Neural cell (in vitro differentiated cells): ENCODE measurements at regions not wholly inside any gene's neighbourhood (a gene's known extent, or its start where the extent isn't known, plus 50 kb on each side); places are given as distances from the start of the nearest gene placed in this dataset.

Experiments
- H2AFZ ChIP-seq: fragments of 200-600, 300-800 bp; sonication (generic), shearing (Covaris generic); 2 replicates; pipeline ENCODE4 v1.6.0; 2014; ENCODE audit warnings: low read depth, mild to moderate bottlenecking, antibody characterized with exemption, low read length, moderate library complexity
- H3F3A ChIP-seq: fragments of 200-600 bp; shearing (Covaris generic); 2 replicates; pipeline ENCODE4 v1.6.1; 2016; ENCODE audit warnings: mild to moderate bottlenecking, moderate library complexity, mixed read lengths, antibody characterized with exemption, low read length; ENCODE audit not compliant: insufficient read depth, poor library complexity, severe bottlenecking
- H3K27ac ChIP-seq: fragments of 200-600, 300-800 bp; sonication (generic), shearing (Covaris generic); 2 replicates; pipeline ENCODE4 v1.5.1; 2014; ENCODE audit warnings: mild to moderate bottlenecking, low read length, moderate library complexity
- H3K27me3 ChIP-seq: fragments of 300-800, 200-600 bp; sonication (generic), shearing (Covaris generic); 2 replicates; pipeline ENCODE4 v1.6.0; 2014; ENCODE audit warnings: mild to moderate bottlenecking, low read depth, low read length, moderate library complexity; ENCODE audit not compliant: insufficient read depth
- H3K36me3 ChIP-seq: fragments of 300-800, 200-600 bp; sonication (generic), shearing (Covaris generic); 2 replicates; pipeline ENCODE4 v1.5.1; 2014; ENCODE audit warnings: mild to moderate bottlenecking, antibody characterized with exemption, low read length, moderate library complexity; ENCODE audit not compliant: insufficient read depth
- H3K4me2 ChIP-seq: fragments of 300-800, 200-600 bp; sonication (generic), shearing (Covaris generic); 2 replicates; pipeline ENCODE4 v1.6.0; 2014; ENCODE audit warnings: mild to moderate bottlenecking, low read length
- H3K4me3 ChIP-seq: fragments of 300-800, 200-600 bp; sonication (generic), shearing (Covaris generic); 2 replicates; pipeline ENCODE4 v1.5.1; 2014; ENCODE audit warnings: mild to moderate bottlenecking, low read length, moderate library complexity
- H3K79me2 ChIP-seq: fragments of 200-600 bp; shearing (Covaris generic); replicated peaks from 2 replicates; pipeline ENCODE4 v1.6.0; 2014; ENCODE audit warnings: mild to moderate bottlenecking, low read length, moderate library complexity; ENCODE audit not compliant: insufficient read depth
- H3K9ac ChIP-seq: fragments of 300-800, 200-600 bp; sonication (generic), shearing (Covaris generic); 2 replicates; pipeline ENCODE4 v1.6.1; 2016; ENCODE audit warnings: mild to moderate bottlenecking, low read length, mixed read lengths
- H3K9me2 ChIP-seq: fragments of 200-600 bp; shearing (Covaris generic); 2 replicates; pipeline ENCODE4 v1.6.1; 2016; ENCODE audit warnings: mild to moderate bottlenecking, low read length, mixed read lengths; ENCODE audit not compliant: insufficient read depth
- H3K9me3 ChIP-seq: fragments of 200-600, 300-800 bp; sonication (generic), shearing (Covaris generic); 2 replicates; pipeline ENCODE4 v1.6.1; 2016; ENCODE audit warnings: mild to moderate bottlenecking, mixed run types, low read length, moderate library complexity, mixed read lengths
- H4K20me1 ChIP-seq: fragments of 200-600 bp; shearing (Covaris generic); 2 replicates; pipeline ENCODE4 v1.6.1; 2016; ENCODE audit warnings: mild to moderate bottlenecking, mixed run types; ENCODE audit not compliant: insufficient read depth
- EP300 ChIP-seq: fragments of 450-650 bp; conservative IDR thresholded peaks from 2 replicates; pipeline ENCODE4 v1.6.1; 2014; ENCODE audit warnings: antibody characterized with exemption, mild to moderate bottlenecking, moderate library complexity; ENCODE audit not compliant: poor library complexity, severe bottlenecking
- EZH2 ChIP-seq: fragments of 200-600, 300-800 bp; shearing (Covaris generic), sonication (generic); IDR thresholded peaks from 2 replicates; pipeline ENCODE4 v1.6.1; 2014; ENCODE audit warnings: antibody characterized with exemption, low read length, borderline replicate concordance, mild to moderate bottlenecking; ENCODE audit not compliant: insufficient read depth, poor library complexity, severe bottlenecking
- MXI1 ChIP-seq: fragments of 450-650 bp; conservative IDR thresholded peaks from 2 replicates; pipeline ENCODE4 v1.6.1; 2014; ENCODE audit warnings: antibody characterized with exemption, mild to moderate bottlenecking; ENCODE audit not compliant: poor library complexity, severe bottlenecking
- POLR2AphosphoS5 ChIP-seq: IDR thresholded peaks from 2 replicates; pipeline ENCODE4 v1.6.1; 2012
- RAD21 ChIP-seq: fragments of 450-650 bp; conservative IDR thresholded peaks from 2 replicates; pipeline ENCODE4 v1.6.1; 2014; ENCODE audit warnings: antibody characterized with exemption, mild to moderate bottlenecking, moderate library complexity
- SMC3 ChIP-seq: fragments of 450-650 bp; conservative IDR thresholded peaks from 2 replicates; pipeline ENCODE4 v1.6.1; 2014; ENCODE audit warnings: antibody characterized with exemption, mild to moderate bottlenecking, moderate library complexity; ENCODE audit not compliant: poor library complexity
- TAF1 ChIP-seq: IDR thresholded peaks from 2 replicates; pipeline ENCODE4 v1.6.1; 2012; ENCODE audit warnings: low read depth
- TF ChIP-seq, protein P1 (sequence below): fragments of 450-650 bp; IDR thresholded peaks from 2 replicates; pipeline ENCODE4 v1.5.1; 2014; ENCODE audit warnings: antibody characterized with exemption, mild to moderate bottlenecking, moderate library complexity; ENCODE audit not compliant: poor library complexity, severe bottlenecking
- TF ChIP-seq, protein P2 (sequence below): IDR thresholded peaks from 2 replicates; pipeline ENCODE4 v1.6.1; 2012; ENCODE audit warnings: borderline replicate concordance

- TF ChIP-seq MXI1 (no peak), SMC3 (no peak), TAF1 (no peak), EZH2 (no peak), POLR2AphosphoS5 (no peak), EP300 (no peak), RAD21 (no peak)
- TF ChIP-seq, protein P1, sequence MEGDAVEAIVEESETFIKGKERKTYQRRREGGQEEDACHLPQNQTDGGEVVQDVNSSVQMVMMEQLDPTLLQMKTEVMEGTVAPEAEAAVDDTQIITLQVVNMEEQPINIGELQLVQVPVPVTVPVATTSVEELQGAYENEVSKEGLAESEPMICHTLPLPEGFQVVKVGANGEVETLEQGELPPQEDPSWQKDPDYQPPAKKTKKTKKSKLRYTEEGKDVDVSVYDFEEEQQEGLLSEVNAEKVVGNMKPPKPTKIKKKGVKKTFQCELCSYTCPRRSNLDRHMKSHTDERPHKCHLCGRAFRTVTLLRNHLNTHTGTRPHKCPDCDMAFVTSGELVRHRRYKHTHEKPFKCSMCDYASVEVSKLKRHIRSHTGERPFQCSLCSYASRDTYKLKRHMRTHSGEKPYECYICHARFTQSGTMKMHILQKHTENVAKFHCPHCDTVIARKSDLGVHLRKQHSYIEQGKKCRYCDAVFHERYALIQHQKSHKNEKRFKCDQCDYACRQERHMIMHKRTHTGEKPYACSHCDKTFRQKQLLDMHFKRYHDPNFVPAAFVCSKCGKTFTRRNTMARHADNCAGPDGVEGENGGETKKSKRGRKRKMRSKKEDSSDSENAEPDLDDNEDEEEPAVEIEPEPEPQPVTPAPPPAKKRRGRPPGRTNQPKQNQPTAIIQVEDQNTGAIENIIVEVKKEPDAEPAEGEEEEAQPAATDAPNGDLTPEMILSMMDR = no peak
- TF ChIP-seq, protein P2, sequence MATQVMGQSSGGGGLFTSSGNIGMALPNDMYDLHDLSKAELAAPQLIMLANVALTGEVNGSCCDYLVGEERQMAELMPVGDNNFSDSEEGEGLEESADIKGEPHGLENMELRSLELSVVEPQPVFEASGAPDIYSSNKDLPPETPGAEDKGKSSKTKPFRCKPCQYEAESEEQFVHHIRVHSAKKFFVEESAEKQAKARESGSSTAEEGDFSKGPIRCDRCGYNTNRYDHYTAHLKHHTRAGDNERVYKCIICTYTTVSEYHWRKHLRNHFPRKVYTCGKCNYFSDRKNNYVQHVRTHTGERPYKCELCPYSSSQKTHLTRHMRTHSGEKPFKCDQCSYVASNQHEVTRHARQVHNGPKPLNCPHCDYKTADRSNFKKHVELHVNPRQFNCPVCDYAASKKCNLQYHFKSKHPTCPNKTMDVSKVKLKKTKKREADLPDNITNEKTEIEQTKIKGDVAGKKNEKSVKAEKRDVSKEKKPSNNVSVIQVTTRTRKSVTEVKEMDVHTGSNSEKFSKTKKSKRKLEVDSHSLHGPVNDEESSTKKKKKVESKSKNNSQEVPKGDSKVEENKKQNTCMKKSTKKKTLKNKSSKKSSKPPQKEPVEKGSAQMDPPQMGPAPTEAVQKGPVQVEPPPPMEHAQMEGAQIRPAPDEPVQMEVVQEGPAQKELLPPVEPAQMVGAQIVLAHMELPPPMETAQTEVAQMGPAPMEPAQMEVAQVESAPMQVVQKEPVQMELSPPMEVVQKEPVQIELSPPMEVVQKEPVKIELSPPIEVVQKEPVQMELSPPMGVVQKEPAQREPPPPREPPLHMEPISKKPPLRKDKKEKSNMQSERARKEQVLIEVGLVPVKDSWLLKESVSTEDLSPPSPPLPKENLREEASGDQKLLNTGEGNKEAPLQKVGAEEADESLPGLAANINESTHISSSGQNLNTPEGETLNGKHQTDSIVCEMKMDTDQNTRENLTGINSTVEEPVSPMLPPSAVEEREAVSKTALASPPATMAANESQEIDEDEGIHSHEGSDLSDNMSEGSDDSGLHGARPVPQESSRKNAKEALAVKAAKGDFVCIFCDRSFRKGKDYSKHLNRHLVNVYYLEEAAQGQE = no peak
- Histone ChIP-seq H3K9me2 (no peaks in the 10 kb centered on the region), H3K4me2 (no peak overlapping the region), H3K9ac (no peak overlapping the region), H3F3A (no peaks in the 10 kb centered on the region), H2AFZ (no peak overlapping the region), H4K20me1 (no peaks in the 10 kb centered on the region), H3K27ac (no peak overlapping the region), H3K79me2 (no peaks in the 10 kb centered on the region), H3K4me3 (no peak overlapping the region), H3K36me3 (no peaks in the 10 kb centered on the region), H3K9me3 (no peaks in the 10 kb centered on the region), H3K27me3 (no peaks in the 10 kb centered on the region)
Observed at GRCh38 chr13:44651724-44652123, 75.6 kb upstream of the TSC22D1 start.

- Histone ChIP-seq H3F3A (no peaks in the 10 kb centered on the region), H3K9me2 (no peaks in the 10 kb centered on the region), H3K9ac (no peak overlapping the region), H3K27me3 (no peaks in the 10 kb centered on the region), H3K9me3 (no peaks in the 10 kb centered on the region), H4K20me1 (no peaks in the 10 kb centered on the region), H3K36me3 (no peaks in the 10 kb centered on the region), H2AFZ (no peak overlapping the region), H3K4me2 (no peak overlapping the region), H3K4me3 (no peak overlapping the region), H3K27ac (no peak overlapping the region), H3K79me2 (no peaks in the 10 kb centered on the region)
- no peak for TF ChIP-seq EZH2
- no peak for TF ChIP-seq TAF1
- no peak for TF ChIP-seq MXI1
- no peak for TF ChIP-seq RAD21
- TF ChIP-seq, protein P2 = no peak
- no peak for TF ChIP-seq EP300
Observed at GRCh38 chr13:44651209-44651608, 75.1 kb upstream of the TSC22D1 start.
